HG02642 (cell line): ENCODE measurements at regions not wholly inside any gene's neighbourhood (a gene's known extent, or its start where the extent isn't known, plus 50 kb on each side); places are given as distances from the start of the nearest gene placed in this dataset.

Source experiments
- ATAC-seq: cut with Tn5 transposase; IDR thresholded peaks from one replicate; pipeline ENCODE4 v1.9.1; 2021; ENCODE audit warnings: mild to moderate bottlenecking; ENCODE audit not compliant: unreplicated experiment, poor library complexity

DNA sequence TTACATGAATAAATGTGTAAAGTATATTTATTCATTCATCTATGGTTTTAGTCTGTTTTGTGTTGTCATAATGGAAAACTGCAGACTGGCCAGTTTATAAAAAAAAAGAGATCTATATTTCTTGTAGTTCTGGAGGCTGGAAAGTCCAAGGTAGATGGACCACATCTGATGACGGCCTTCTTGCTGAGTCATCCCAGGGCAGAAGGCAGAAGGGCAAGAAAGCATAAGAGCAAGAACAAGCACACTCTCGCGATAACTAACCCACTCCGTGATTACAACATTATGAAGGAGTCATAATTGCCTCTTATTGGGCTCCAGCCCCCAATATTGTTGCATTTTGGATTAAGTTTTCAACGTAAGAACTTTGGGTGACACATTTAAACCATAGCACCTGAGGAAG lies 180.4 kb upstream of the DAB2 start:
- no peak for ATAC-seq

DNA sequence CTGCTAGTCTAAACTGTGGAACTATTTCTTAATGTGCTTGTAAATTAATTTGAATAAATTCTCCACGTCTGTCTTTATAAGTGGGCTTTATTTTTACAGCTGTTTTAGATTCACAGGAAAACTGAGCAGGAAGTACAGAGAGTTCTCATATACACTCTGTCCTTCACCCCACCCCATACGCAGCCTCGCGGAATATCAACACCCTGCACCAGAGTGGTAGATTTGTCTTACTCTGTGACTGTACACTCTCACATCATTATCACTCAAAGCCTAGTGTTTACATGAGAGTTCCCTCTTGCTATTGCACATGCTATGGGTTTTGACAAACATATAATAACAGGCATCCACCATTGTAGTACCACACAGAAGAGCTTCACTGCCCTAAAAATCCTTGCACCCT lies 179.7 kb upstream of the DAB2 start:
- ATAC-seq, result no peak

GRCh38 chr5:39599721-39600431 lies 175.1 kb upstream of the DAB2 start:
- ATAC-seq, result no peak

- no peak for ATAC-seq
Observed at GRCh38 chr5:39598661-39599248, 174.0 kb upstream of the DAB2 start.

GRCh38 chr5:39588179-39588578 lies 163.4 kb upstream of the DAB2 start:
- no peak for ATAC-seq

GRCh38 chr5:39587675-39588074 lies 162.9 kb upstream of the DAB2 start:
- no peak for ATAC-seq

DNA sequence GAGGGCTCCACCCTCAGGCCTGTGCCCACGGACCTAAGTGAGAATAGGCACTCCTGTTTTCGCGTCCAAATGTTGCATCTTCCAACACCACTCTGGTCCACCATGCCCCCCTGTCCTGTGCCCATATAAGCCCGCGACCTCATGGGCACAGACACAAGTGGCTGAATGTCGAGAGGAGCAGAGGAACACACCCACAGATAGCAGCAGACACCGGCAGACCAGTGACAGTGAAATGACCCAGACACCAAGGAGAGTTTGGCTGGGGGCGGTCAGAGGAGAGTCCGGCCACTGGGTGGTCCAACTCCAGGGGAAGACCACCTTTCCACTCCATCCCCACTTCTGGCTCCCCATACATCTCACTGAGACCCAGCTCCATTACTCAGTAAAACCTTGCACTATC lies 161.4 kb upstream of the DAB2 start:
- ATAC-seq, result no peak

GRCh38 chr5:39584927-39585326 lies 160.1 kb upstream of the DAB2 start:
- ATAC-seq, result no peak

- ATAC-seq, result no peak
Observed at GRCh38 chr5:39580702-39581453, 156.1 kb upstream of the DAB2 start.

DNA sequence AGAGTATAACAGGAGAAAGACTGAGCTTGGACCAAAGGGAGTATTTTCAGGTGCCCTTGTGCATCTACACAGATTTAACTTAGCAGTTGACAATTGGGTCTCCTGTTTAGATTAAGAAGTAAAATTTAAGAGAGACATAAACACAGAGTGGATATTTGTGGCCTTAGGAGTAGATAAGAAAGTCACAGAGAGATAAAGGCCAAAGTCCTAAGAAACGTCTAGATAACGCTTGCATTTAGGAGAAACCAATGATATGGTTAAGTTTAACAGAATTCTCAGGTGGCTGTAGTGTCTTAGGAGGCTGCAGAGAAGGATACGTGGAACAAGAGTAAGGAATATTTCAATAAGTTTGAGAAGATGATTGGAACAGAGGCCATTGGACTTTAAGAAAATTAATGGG lies 155.0 kb upstream of the DAB2 start:
- no peak for ATAC-seq

DNA sequence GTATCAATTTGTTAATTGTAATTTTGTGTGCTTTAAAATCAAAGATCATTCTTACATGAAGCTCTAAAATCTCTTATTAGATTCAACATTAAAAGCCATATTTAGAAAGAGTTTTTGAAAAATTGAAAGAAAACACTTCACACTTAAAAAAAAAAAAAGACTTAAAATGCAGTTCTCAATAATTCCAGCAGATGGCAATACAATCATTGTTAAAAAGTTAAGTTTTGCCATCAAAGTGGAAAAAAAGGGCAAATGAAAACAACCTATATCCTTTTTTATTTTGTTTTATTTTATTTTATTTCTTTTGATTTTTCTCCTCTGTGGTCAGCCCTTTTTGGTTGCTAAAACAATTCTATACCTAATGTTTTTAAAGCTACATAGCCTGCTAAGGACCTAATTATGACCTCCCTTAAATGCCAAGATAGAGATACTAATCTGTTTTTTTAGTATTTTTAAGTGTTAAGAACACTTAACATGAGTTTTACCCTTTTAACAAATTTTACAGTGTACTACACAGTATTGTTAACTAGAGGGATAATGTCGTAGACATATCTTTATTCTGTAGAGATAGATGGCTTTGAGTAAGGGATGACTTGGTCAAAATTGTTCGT lies 154.2 kb upstream of the DAB2 start:
- ATAC-seq, result no peak

- ATAC-seq, result no peak
Observed at GRCh38 chr5:39577529-39577928, 152.7 kb upstream of the DAB2 start.

- no peak for ATAC-seq
Observed at GRCh38 chr5:39570403-39571027, 145.7 kb upstream of the DAB2 start.

- no peak for ATAC-seq
Observed at GRCh38 chr5:39569857-39570256, 145.1 kb upstream of the DAB2 start.

DNA sequence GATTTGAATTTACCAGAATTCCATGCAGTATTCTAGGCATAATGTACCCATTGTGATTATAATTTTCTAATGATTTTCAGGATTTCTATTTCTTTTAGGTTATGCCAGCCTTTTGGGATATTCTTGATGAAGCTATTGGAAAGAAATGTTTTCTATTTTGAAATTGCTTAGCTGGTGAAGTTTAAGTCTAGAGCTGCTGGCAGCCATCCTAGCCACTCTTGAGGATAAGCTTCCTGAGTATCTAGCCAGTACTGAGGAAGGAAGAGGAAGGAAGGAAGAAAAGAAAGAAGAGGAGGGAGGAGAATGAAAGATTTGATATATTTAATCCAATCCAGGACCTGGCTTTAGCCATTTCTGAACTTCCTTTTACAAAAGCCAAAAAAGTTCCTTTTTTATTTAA lies 142.1 kb upstream of the DAB2 start:
- ATAC-seq, result no peak

GRCh38 chr5:39566029-39566428 lies 141.2 kb upstream of the DAB2 start:
- ATAC-seq, result no peak

DNA sequence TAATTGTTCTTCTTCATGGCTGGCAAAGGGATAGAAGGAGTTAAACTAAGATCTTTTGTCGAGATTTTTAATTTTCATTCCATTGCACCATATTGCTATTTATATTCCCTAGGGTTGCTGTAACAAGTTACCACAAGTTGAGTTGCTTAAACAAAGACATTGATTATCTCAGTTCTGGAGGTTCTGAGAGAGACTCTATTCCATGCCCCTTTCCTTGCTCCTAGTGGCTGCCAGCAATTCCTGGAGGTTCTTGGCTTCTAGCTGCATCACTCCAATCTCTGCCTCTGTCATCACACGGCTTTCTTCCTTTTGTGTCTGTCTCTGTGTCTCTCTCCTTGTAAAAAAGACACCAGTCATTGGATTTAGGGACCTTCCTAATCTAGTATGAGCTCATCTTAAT lies 136.6 kb upstream of the DAB2 start:
- no peak for ATAC-seq

- ATAC-seq, result no peak
Observed at GRCh38 chr5:39560726-39561125, 135.9 kb upstream of the DAB2 start.

DNA sequence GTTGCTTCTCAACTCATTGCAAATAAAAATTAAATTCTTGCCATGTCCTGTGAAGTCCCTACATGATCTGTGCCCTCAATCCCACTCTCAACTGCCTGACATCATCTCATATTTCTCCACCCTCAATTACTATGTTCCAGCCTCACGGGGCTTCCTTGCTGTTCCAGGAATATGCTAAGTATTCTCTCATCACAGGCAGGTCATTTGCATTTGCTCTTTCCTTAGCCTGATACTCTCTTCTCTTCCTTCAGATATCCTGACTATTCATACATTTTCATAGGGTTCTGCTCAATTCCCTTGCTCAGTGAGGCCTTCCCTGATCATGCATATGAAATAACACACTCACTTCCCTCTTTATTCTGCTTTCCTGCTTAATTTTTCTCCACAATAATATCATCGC lies 135.1 kb upstream of the DAB2 start:
- ATAC-seq, result no peak

DNA sequence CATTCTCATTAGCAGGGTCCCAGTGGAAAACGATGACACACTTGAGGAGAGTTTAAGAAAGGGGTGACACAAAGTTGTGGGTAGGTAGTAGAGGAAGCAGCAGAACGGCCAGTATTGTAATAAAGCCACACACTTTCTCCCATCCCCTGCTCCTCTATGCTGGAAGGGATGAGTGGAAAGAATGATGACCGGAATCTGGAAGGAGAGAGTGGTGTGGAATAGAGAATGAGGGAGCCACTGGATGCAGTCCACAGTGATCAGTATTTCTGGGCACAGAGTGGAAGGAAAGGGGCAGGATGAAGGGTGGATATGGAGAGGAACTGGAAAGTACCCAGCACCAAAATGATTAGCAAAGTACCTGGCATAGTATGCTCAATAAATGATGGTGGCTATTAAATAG lies 133.8 kb upstream of the DAB2 start:
- ATAC-seq, result no peak

DNA sequence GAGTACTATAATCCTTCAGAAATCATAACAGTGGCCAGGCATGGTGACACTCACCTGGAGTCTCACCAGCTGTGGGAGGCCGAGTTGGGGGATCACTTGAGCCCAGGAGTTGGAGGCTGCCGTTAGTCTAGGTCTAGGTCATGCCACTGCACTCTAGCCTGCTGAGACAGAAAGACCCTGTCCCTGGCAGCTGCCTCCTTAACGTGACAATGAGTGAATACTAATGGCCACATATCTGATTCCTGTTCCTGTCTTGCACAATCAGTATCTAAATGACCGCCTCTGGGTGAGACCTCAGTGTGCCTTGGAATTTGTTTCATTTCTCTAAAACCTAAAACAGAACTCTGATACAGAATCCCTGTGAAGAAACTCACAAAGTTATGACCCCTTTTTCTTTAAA lies 131.0 kb upstream of the DAB2 start:
- ATAC-seq, result no peak
